GM18520 (cell line): ENCODE measurements at regions not wholly inside any gene's neighbourhood (a gene's known extent, or its start where the extent isn't known, plus 50 kb on each side); places are given as distances from the start of the nearest gene placed in this dataset.
A peak's percentile ranks its signal among the peaks of the same experiment; 100 is the strongest.

Experiments used
- ATAC-seq: cut with Tn5 transposase; IDR thresholded peaks from one replicate; pipeline ENCODE4 v1.9.1; 2021; ENCODE audit not compliant: unreplicated experiment

DNA sequence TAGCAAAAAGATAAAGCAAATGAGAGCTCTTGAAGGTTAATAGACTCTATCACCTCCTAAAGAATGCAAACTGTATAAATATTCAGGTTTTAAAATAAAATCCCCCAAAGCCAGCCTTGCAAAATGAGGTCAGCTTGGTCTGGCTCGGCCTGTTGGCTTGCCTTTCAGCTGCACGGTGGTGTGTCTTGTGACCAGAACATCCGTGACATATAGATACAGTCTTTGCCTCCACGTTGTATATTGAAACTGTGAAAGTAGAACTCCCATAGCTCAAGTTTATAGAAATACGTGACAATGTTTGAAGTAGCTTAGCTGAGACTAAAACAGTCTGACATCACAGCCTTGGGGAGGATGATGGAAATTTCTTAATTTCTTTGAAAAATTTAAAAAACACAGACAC is 236.6 kb upstream of the MYOCD start:
- ATAC-seq: no peak

- ATAC-seq: peak; percentile 75
These were observed 234.5 kb upstream of the MYOCD start for GRCh38 chr17:12431188-12431587.

- no peak for ATAC-seq
These were observed 227.5 kb upstream of the MYOCD start for GRCh38 chr17:12438212-12438611.

DNA sequence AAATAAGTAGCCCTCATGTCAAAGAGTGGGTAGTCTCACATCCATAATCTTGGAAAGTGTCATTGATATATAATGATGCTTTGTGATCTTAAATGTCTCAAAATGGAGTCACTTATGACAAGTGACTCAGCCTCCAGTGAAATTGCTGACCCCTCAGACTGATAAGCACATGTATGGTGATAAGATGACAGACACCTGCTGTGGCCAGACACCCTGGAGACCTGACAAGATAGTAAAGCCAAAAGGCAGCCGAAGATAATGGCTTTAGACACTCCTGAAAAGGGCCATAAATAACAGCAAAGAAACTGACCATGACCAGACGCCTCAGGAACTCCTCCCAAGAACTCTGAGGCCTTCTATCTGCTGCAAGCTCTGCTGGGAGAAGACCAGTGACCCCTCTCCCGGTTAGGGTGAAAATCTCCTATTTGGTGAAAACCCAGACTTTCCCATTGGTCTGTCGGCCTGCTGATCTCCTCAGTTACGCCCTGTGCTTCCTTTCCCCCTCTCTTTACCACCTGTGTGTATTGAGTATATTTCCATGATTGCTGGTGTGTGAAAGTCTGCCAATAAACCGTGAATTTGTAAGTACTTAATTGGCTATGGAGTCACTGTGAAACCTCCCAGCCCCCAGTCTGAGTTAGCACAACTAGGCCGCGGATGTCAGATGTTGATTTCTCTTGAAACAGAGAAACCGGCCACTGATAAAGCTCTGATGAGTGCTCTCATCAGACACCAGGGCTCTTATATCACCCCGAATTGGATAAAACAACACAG is 226.7 kb upstream of the MYOCD start:
- ATAC-seq: no peak

DNA sequence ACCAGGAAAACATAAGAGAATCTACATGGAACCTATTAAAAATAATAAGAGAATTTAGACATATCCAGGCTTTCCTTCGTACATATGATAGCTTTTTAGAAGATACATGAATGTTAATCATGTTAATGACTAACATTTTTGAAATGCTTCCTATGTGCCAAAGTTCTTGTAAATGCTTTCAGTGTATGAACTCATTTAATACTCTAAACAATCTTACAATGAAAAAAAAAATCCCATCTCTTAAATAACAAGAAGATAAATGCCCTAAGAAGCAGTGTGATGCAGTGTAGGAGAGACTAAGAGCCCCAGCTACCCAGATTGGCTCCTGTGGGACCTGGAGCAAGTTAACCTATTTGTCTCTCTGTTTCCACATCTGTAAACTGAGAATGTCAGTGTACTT is 220.4 kb upstream of the MYOCD start:
- no peak for ATAC-seq

GRCh38 chr17:12457493-12457892 is 208.2 kb upstream of the MYOCD start:
- no peak for ATAC-seq

DNA sequence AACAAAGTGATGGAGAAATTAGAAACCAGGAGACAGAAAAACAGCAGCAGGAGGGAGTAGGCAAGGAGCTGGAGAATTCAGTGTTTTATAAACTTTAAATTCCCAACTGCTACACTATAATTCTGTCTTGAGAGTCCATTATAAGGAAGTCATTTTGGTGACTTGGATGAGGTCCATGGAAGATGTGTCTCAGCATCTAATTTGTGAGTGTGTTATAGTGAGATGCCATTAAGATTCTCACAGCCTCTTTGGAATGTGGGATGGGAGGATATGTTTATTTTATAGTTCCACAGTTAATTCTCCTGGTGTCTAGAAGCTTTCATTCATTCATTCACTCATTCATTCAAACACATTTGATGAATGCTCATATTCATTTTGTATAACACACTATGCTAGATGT is 206.0 kb upstream of the MYOCD start:
- ATAC-seq: no peak

DNA sequence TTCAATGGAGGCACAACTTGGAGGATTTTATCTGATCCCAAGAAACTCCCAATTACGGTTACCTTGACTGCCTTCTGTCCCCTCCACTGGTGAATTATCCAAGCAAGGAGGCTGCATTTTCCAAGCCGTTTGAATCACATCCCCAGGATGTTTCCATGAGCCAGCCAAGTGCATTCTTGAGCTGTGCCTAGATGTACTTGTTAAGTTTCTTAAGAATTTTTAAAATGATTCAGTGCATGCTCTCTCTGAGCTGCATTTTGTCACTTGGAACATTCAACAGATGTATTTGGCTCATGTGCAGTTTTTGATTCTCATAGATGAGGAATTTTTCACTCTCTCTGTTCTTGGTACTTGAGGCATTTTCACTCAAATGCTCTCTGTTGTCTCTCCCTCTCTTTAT is 202.6 kb upstream of the MYOCD start:
- no peak for ATAC-seq

DNA sequence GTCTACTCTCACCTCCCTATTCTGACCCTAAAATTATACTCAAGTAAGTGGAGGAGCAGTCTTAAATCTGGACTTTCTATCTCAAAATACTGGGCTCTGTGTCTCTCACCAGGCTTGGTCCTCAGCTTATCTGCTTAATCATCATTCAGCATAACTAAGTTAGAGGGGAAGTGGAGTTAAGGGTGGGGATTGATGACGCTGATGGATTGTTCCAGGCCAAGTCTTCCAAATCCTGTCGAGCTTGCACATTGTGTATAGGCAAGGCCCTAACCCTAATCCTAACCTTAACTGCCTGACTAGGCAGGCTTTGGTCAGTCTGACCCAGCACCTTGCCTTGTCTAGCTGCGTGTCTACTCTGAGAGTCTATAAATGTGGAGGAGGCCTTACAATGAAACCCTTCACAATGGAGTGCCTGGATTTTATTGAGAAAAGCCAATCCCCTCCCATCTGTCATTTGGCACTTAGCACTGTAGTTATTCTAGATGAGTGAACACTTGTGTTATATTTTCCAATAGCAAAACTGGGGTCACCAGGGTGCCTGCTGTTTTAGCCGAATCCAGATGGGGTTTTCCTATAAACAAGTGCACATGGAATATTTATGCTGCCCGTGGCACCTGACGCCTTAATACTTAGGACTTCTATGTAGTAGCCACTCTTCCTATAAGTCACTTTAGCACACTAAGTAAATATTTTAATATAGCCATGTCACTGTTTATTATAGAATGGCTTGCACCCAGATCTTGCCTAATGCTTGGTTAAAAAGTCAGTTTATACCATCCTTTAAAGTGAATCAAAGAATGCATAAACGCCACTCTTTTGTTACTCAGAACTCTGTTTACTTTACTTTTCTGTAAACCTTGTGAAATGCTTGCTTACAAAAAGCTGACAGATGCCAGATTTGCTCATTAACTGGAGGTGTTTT is 193.2 kb upstream of the MYOCD start:
- no peak for ATAC-seq

- ATAC-seq: no peak
These were observed 187.4 kb upstream of the MYOCD start for GRCh38 chr17:12478311-12478710.

- no peak for ATAC-seq
These were observed 180.3 kb upstream of the MYOCD start for GRCh38 chr17:12485361-12485906.

- ATAC-seq: no peak
These were observed 176.4 kb upstream of the MYOCD start for GRCh38 chr17:12489325-12489724.

DNA sequence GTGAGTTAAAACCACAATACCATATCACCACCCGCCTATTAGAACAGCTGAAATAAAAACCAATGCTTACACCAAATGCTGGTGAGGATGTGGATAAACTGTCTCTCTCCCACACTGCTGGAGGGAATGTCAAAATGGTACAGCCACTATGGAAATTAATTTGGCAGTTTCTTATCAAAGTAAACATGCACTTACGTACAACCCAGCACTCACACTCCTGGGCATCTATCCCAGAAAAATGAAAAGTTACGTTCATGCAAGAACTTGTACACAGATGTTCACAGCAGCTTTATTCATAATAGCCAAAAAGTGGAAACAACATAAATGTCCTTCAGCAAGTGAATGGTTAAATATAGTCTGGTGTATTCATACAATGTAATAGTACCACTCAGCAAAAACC is 173.2 kb upstream of the MYOCD start:
- ATAC-seq: no peak

GRCh38 chr17:12505866-12506265 is 159.8 kb upstream of the MYOCD start:
- no peak for ATAC-seq

- no peak for ATAC-seq
These were observed 158.6 kb upstream of the MYOCD start for GRCh38 chr17:12507026-12507595.

GRCh38 chr17:12509801-12510200 is 155.9 kb upstream of the MYOCD start:
- ATAC-seq: no peak

DNA sequence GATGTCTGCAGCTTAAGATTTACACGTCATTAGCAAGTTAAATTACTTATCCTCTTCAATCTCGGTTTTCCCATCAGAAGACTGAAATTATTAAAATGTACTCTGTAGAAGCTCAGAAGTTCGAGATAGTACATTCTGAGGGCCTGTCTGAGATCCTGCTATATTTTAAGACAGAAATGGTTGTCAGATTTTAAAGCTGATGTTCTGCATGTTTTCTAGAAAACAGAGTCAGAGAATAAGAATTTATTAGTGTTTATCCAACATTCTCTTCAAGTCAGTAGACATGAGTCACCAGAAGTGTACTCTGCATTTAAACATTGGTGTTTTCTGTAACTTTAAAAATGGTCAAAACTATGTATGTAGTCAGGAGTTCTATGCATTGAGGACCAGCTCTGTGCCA is 155.2 kb upstream of the MYOCD start:
- ATAC-seq: no peak

- no peak for ATAC-seq
These were observed 152.9 kb upstream of the MYOCD start for GRCh38 chr17:12512694-12513355.

DNA sequence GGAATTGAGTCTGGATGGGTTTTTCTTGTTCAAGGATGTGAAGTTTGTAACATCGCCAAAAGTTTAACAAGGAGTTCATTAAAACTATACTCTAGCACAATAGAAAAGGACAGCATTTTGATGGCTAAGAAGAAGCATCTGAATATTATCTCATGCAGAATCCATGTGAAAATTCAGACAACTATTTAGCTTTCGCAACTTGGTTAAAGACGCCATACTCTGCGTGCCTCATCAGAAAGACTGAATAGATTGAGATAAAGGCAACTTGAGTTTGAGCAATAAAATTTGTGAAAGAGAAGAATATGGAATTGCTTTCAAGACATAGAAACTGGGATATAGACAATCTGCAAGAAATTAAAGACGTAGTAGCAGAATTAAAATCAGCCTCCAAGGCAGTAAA is 151.1 kb upstream of the MYOCD start:
- ATAC-seq: no peak

GRCh38 chr17:12519956-12520594 is 145.6 kb upstream of the MYOCD start:
- ATAC-seq: no peak

DNA sequence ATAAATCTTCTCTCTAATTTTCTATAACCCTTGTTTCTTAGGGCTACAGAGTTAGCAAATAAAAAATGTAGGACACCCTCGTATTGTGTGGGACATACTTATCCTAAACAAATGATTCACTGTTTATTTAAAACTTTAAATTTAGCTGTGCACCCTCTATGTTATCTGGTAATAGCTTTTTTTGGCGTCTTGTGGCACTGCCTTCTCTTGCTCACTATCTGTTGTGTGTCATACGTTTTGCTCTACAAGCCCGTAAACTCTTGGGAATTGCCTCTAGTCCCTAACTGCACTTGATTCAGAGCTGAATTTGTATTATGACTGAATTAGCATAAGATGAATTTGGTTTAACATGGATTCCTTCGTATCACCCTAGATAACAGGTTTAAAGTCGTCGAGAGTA is 144.3 kb upstream of the MYOCD start:
- no peak for ATAC-seq
